ENCODE measurements at regions not wholly inside any gene's neighbourhood (a gene's known extent, or its start where the extent isn't known, plus 50 kb on each side); places are given as distances from the start of the nearest gene placed in this dataset.

GRCh38 chr9:129486756-129487657, 133.9 kb downstream of the C9orf50 start:
- DNase-seq = no peak

GRCh38 chr9:129485145-129485774, 135.6 kb downstream of the C9orf50 start:
- no peak for DNase-seq

- DNase-seq = no peak
Measured at GRCh38 chr9:129484352-129485000, 136.4 kb downstream of the C9orf50 start.

- no peak for DNase-seq
Measured at GRCh38 chr9:129483415-129484351, 137.2 kb downstream of the C9orf50 start.

- DNase-seq = peak; percentile 39 to 45
Measured at GRCh38 chr9:129482521-129483414, 138.1 kb downstream of the C9orf50 start.

GRCh38 chr9:129481810-129482511, 138.9 kb downstream of the C9orf50 start:
- DNase-seq = no peak

- DNase-seq = no peak
Measured at GRCh38 chr9:129481424-129481809, 139.5 kb downstream of the C9orf50 start.

- DNase-seq = no peak
Measured at GRCh38 chr9:129480745-129481144, 140.2 kb downstream of the C9orf50 start.

GRCh38 chr9:129480227-129480626, 140.7 kb downstream of the C9orf50 start:
- DNase-seq = no peak

- no peak for DNase-seq
Measured at GRCh38 chr9:129479631-129480011, 141.3 kb downstream of the C9orf50 start.

GRCh38 chr9:129478961-129479630, 141.8 kb downstream of the C9orf50 start:
- no peak for DNase-seq

- DNase-seq = no peak
Measured at GRCh38 chr9:129478461-129478860, 142.4 kb downstream of the C9orf50 start.

- DNase-seq = no peak
Measured at GRCh38 chr9:129476821-129477611, 143.9 kb downstream of the C9orf50 start.

GRCh38 chr9:129474740-129475404, 146.0 kb downstream of the C9orf50 start:
- no peak for DNase-seq

- DNase-seq = no peak
Measured at GRCh38 chr9:129473523-129474244, 147.2 kb downstream of the C9orf50 start.

GRCh38 chr9:129472651-129473102, 148.2 kb downstream of the C9orf50 start:
- no peak for DNase-seq

GRCh38 chr9:129471201-129472019, 149.5 kb downstream of the C9orf50 start:
- DNase-seq = no peak
